GM23248 (cell line): ENCODE measurements at regions not wholly inside any gene's neighbourhood (a gene's known extent, or its start where the extent isn't known, plus 50 kb on each side); places are given as distances from the start of the nearest gene placed in this dataset.

Source experiments
- EZH2 ChIP-seq: fragments of 200-600 bp; sonication (generic); IDR thresholded peaks from 2 replicates; pipeline ENCODE4 v1.6.1; 2018; ENCODE audit warnings: antibody characterized with exemption, mild to moderate bottlenecking; ENCODE audit not compliant: insufficient read depth, poor library complexity, severe bottlenecking
- EZH2phosphoT487 ChIP-seq: fragments of 200-600 bp; sonication (generic); IDR thresholded peaks from 2 replicates; pipeline ENCODE4 v1.6.1; 2018; ENCODE audit warnings: antibody characterized with exemption, moderate library complexity, mild to moderate bottlenecking, low read depth; ENCODE audit not compliant: insufficient read depth

- TF ChIP-seq EZH2 (no peak), EZH2phosphoT487 (no peak)
Measured at GRCh38 chr4:96675896-96676295, 836.0 kb downstream of the PDHA2 start.
